A673 (cell line): ENCODE measurements at regions not wholly inside any gene's neighbourhood (a gene's known extent, or its start where the extent isn't known, plus 50 kb on each side); places are given as distances from the start of the nearest gene placed in this dataset.

Experiments
- BruUV-seq: library from RNA; stranded (reverse); fragments of 400-500 nt; replicated peaks from 2 replicates; lab custom pipeline; 2021; lab: Mats Ljungman, UMichigan
- CTCF ChIA-PET: fragments of 300-600 bp; sonication (Branson Sonifier 250); formaldehyde crosslinking; loops from one replicate; lab custom pipeline; 2022; ENCODE audit warnings: antibody characterized with exemption; lab: Charles Lee
- POLR2A ChIA-PET: fragments of 300-600 bp; sonication (Branson Sonifier 250); formaldehyde crosslinking; loops from one replicate; lab custom pipeline; 2022; ENCODE audit warnings: antibody characterized with exemption; ENCODE audit not compliant: low non-redundant PET; lab: Charles Lee
- DNase-seq: peaks from one replicate; pipeline ENCODE4 v3.0.0-alpha.2; 2015; ENCODE audit warnings: low spot score
- H3K27ac ChIP-seq: fragments of 200-600 bp; sonication (generic); 2 replicates; pipeline ENCODE4 v1.5.1; 2016; ENCODE audit warnings: mixed run types, low read depth, mild to moderate bottlenecking, mixed read lengths, antibody characterized with exemption, low read length; ENCODE audit not compliant: poor library complexity, severe bottlenecking
- H3K27me3 ChIP-seq: fragments of 200-600 bp; sonication (generic); replicated peaks from 2 replicates; pipeline ENCODE4 v1.6.1; 2017; ENCODE audit warnings: mixed run types, low read depth, mild to moderate bottlenecking, mixed read lengths, antibody characterized with exemption, low read length; ENCODE audit not compliant: insufficient read depth, poor library complexity
- H3K36me3 ChIP-seq: fragments of 200-600 bp; sonication (generic); 2 replicates; pipeline ENCODE4 v1.6.1; 2016; ENCODE audit warnings: mixed run types, mild to moderate bottlenecking, mixed read lengths, antibody characterized with exemption, low read length; ENCODE audit not compliant: insufficient read depth, poor library complexity, severe bottlenecking
- H3K4me1 ChIP-seq: fragments of 200-600 bp; sonication (generic); 2 replicates; pipeline ENCODE4 v1.6.1; 2017; ENCODE audit warnings: mixed run types, mild to moderate bottlenecking, mixed read lengths, antibody characterized with exemption, low read length; ENCODE audit not compliant: insufficient read depth, poor library complexity, severe bottlenecking
- H3K4me3 ChIP-seq: fragments of 200-600 bp; sonication (generic); 2 replicates; pipeline ENCODE4 v1.5.1; 2016; ENCODE audit warnings: low read depth, mixed run types, mild to moderate bottlenecking, mixed read lengths, low read length; ENCODE audit not compliant: poor library complexity, severe bottlenecking
- H3K9me3 ChIP-seq: fragments of 200-600 bp; sonication (generic); 2 replicates; pipeline ENCODE4 v1.6.1; 2016; ENCODE audit warnings: mixed run types, low read depth, mild to moderate bottlenecking, mixed read lengths, antibody characterized with exemption, low read length; ENCODE audit not compliant: poor library complexity, severe bottlenecking
- EZH2 ChIP-seq: fragments of 200-600 bp; sonication (generic); IDR thresholded peaks from 2 replicates; pipeline ENCODE4 v1.6.1; 2017; ENCODE audit warnings: borderline replicate concordance, low read depth, mild to moderate bottlenecking, mixed read lengths, antibody characterized with exemption, low read length; ENCODE audit not compliant: poor library complexity, severe bottlenecking
- intact Hi-C: fragments of 100-400 bp; cut with micrococcal nuclease; formaldehyde crosslinking; loops from one replicate; pipeline ENCODE4 v1.10.0; 2022; ENCODE audit not compliant: unreplicated experiment
- TF ChIP-seq, protein P1 (sequence below): fragments of 300-800, 200-600 bp; sonication (generic); conservative IDR thresholded peaks from 2 replicates; pipeline ENCODE4 v1.5.1; 2017; ENCODE audit warnings: low read depth, mild to moderate bottlenecking, antibody characterized with exemption, low read length, moderate library complexity, mixed read lengths

DNA sequence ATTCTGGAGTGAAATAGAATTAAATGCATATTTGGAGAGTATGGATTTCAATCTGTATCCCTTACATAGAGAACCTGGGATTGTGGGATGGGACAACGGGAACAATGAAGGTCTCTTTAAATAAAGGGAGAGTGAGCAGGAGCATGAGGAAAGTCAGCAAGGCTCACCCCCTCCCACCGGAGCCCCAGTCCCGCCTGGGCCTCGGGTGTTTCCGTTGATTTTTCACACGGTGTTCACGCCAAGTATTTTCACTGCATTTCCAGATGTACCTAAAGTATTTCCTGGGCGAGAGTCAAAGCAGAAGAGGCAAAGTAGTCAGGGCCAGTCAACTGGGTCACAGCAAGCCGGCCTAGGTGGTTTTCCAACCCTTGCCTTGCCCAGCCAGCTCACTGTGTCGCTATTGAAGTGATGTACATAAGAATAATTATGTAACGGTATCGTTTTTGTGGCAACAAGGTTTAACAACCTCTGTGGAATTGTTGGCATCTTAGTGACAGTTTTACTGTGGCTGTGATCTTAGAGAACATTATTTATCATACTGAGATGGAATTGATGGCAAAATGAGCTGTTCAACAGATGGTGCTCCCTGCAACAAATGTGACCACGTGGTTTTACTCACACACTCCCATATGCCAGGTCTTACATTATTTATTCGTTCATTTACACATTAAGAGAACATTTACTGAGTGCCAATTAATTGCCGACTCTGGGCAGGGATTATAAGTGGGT lies 177.3 kb downstream of the ADAMTS15 start:
- Histone ChIP-seq H3K9me3 (no peaks in the 10 kb centered on the region), H3K4me3 (no peak overlapping the region), H3K36me3 (no peaks in the 10 kb centered on the region), H3K4me1 (no peaks in the 10 kb centered on the region), H3K27ac (no peak overlapping the region), H3K27me3 (no peaks in the 10 kb centered on the region)
- CTCF ChIA-PET = no interaction called here
- BruUV-seq = no TSS peak
- no peak for DNase-seq
- intact Hi-C loops = no loop called here
- POLR2A ChIA-PET = no interaction called here
- TF ChIP-seq, protein P1, sequence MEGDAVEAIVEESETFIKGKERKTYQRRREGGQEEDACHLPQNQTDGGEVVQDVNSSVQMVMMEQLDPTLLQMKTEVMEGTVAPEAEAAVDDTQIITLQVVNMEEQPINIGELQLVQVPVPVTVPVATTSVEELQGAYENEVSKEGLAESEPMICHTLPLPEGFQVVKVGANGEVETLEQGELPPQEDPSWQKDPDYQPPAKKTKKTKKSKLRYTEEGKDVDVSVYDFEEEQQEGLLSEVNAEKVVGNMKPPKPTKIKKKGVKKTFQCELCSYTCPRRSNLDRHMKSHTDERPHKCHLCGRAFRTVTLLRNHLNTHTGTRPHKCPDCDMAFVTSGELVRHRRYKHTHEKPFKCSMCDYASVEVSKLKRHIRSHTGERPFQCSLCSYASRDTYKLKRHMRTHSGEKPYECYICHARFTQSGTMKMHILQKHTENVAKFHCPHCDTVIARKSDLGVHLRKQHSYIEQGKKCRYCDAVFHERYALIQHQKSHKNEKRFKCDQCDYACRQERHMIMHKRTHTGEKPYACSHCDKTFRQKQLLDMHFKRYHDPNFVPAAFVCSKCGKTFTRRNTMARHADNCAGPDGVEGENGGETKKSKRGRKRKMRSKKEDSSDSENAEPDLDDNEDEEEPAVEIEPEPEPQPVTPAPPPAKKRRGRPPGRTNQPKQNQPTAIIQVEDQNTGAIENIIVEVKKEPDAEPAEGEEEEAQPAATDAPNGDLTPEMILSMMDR = no peak
- TF ChIP-seq EZH2 = no peak

DNA sequence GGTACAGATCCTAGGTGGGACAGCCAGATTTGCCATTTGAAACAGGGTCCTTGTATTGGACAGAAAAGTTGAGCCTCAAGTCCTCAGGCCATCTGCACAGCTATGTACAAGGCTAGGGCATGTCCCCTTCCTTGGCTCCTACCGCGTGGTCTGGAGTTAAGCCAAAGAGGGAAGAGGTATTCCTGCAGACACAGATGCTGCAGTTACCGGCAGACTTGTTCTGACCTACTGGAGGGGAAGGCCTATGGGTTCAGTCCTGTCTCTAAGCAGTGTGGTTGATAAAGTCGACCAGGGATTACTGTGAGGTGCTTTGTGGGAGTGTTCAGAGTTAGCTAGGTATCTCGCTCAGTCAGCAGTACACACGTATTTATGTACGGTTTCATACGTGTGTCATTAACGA lies 180.6 kb downstream of the ADAMTS15 start:
- intact Hi-C loops = no loop called here
- DNase-seq = no peak
- H3K36me3 ChIP-seq = no peaks in the 10 kb centered on the region
- H3K4me1 ChIP-seq = no peaks in the 10 kb centered on the region
- H3K27ac ChIP-seq = no peak overlapping the region
- no peaks in the 10 kb centered on the region for H3K27me3 ChIP-seq
- BruUV-seq = no TSS peak
- no peak for TF ChIP-seq EZH2
- TF ChIP-seq, protein P1 = no peak
- POLR2A ChIA-PET = no interaction called here
- H3K4me3 ChIP-seq = no peak overlapping the region
- CTCF ChIA-PET = no interaction called here
- H3K9me3 ChIP-seq = no peaks in the 10 kb centered on the region

DNA sequence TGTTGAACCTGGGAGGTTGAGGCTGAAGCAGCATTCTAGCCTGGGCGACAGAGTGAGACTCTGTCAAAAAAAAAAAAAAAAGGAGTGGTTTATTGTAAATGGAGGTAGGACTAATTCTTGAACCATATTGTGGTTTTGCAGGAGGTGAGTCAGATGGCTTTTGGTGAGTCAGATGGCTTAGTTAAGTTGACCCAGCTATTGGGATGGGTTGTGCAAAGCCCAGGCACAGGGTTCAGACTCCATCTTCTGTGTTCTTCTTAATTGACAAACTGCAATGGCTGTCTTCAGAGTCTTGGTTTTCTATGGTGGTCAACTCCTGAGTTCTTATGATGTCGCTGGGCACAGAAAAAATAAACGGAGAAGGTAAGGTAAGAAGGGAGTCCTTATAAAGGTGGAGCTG lies 182.7 kb downstream of the ADAMTS15 start:
- CTCF ChIA-PET = no interaction called here
- Histone ChIP-seq H3K4me1 (no peaks in the 10 kb centered on the region), H3K36me3 (no peaks in the 10 kb centered on the region), H3K27me3 (no peaks in the 10 kb centered on the region), H3K4me3 (no peak overlapping the region), H3K9me3 (no peaks in the 10 kb centered on the region), H3K27ac (no peak overlapping the region)
- no TSS peak for BruUV-seq
- TF ChIP-seq, protein P1 = no peak
- DNase-seq = no peak
- intact Hi-C loops = no loop called here
- POLR2A ChIA-PET = interaction anchor here (0.6 kb wide), 1 partner anchor 151 kb away, joined by 5 read pairs; no protein-coding TSS in a partner anchor
